ENCODE measurements at regions not wholly inside any gene's neighbourhood (a gene's known extent, or its start where the extent isn't known, plus 50 kb on each side); places are given as distances from the start of the nearest gene placed in this dataset.

DNA sequence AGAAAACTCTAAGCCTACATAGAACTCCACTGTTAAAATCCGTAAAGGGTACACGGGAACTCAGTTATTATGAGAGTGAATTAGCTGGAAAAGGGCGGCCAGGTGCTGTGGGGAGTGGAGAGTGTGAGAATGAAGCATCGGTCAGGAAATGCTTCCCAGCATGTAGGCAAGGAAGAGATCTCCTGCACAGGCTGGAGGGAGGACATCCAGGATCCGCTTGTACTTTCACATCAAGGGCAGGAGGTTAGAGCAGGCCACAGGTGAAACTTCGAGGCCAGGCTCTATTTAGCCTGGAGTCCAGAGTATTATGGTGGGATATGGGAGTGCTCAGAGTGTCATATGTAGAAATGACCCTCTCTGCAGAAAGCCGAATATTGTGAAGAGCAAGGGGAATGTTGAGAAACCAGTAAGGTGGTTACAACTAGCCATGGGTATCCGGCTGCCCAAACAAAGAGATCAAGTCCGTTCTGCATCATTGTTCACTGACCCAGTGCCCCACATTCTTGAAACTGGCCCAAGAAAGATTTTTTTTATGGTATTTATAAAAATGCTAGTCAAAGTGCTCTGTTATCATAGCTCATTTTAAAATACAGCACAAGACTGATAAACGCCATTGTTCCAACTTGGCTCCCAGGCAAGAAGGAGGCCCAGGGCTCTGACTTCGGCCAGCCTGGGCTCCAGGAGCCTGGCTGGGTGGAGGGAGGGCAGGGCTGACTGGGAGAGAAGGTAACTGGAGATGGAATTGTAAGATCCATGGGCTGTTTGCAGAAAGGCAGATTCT, 79.4 kb upstream of the HIF1A start:
- no peak for TF ChIP-seq POLR2A (IDR thresholded peaks at IDR 0.05)
- no peaks in the 10 kb centered on the region for H3K27me3 ChIP-seq
- no peak overlapping the region for H3K4me3 ChIP-seq
- no peaks in the 10 kb centered on the region for H3K36me3 ChIP-seq
- no peaks in the 10 kb centered on the region for H3K9me3 ChIP-seq
- H3K4me1 ChIP-seq: no peaks in the 10 kb centered on the region
- no peak for DNase-seq
- H3K27ac ChIP-seq: no peak overlapping the region

DNA sequence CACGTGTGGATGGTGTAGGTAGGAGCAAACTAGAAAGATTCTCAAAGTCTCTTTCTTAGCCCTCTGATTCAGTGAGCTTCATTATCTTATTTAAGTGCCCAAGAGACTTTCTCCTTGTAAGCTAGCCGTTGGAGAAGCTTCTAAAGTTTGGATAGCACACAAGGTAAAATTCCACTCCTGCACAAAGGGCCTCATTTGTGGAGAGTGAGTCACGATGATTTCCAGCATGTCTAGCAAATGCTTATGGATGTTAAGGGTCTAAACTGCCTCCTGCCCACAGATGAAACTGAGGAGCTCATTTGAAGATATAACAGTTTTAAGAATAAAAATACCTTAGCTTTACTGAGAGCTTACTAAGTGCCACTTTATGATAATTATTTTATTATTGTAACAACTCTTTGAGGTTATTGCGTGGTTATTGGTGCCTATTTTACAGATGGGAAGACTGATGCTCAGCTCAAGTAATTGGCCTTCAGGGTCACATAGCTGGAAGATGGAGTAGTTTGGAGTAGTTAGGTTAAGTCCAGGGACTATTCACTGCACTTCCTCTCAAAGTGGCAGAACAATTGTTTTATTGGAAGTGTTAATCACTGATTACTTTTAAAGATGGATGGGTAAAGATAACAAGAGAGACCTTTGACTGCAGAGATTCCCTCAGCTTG, 78.7 kb upstream of the HIF1A start:
- no peak overlapping the region for H3K27ac ChIP-seq
- TF ChIP-seq POLR2A (IDR thresholded peaks at IDR 0.05): no peak
- no peaks in the 10 kb centered on the region for H3K27me3 ChIP-seq
- H3K4me3 ChIP-seq: no peak overlapping the region
- no peaks in the 10 kb centered on the region for H3K4me1 ChIP-seq
- no peaks in the 10 kb centered on the region for H3K36me3 ChIP-seq
- H3K9me3 ChIP-seq: no peaks in the 10 kb centered on the region
- no peak for DNase-seq

DNA sequence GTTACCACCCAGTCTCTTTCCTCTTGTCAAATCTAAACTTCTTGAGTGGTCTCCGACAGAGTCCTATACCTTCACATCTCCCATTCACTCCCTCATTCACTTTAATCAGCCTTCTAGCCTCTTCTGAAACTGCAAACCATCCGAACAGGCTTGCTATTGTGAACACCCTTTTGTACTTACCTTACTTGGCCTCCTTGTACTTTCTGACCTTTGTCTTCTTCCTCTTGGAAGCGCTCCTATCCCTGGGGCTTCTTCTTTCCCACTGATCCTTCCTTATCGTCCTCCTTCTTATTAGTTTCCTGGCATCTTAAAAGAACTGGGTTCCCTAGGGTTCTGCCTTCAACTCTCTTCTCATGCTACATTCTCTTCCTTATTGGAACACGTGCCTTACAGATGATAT, 76.9 kb upstream of the HIF1A start:
- Histone ChIP-seq H3K27me3 (no peaks in the 10 kb centered on the region), H3K36me3 (no peaks in the 10 kb centered on the region), H3K9me3 (no peaks in the 10 kb centered on the region), H3K4me1 (no peaks in the 10 kb centered on the region), H3K4me3 (no peak overlapping the region), H3K27ac (no peak overlapping the region)
- no peak for DNase-seq
- no peak for TF ChIP-seq POLR2A (IDR thresholded peaks at IDR 0.05)
- TF ChIP-seq, protein P1, sequence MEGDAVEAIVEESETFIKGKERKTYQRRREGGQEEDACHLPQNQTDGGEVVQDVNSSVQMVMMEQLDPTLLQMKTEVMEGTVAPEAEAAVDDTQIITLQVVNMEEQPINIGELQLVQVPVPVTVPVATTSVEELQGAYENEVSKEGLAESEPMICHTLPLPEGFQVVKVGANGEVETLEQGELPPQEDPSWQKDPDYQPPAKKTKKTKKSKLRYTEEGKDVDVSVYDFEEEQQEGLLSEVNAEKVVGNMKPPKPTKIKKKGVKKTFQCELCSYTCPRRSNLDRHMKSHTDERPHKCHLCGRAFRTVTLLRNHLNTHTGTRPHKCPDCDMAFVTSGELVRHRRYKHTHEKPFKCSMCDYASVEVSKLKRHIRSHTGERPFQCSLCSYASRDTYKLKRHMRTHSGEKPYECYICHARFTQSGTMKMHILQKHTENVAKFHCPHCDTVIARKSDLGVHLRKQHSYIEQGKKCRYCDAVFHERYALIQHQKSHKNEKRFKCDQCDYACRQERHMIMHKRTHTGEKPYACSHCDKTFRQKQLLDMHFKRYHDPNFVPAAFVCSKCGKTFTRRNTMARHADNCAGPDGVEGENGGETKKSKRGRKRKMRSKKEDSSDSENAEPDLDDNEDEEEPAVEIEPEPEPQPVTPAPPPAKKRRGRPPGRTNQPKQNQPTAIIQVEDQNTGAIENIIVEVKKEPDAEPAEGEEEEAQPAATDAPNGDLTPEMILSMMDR (IDR thresholded peaks at IDR 0.05): no peak

DNA sequence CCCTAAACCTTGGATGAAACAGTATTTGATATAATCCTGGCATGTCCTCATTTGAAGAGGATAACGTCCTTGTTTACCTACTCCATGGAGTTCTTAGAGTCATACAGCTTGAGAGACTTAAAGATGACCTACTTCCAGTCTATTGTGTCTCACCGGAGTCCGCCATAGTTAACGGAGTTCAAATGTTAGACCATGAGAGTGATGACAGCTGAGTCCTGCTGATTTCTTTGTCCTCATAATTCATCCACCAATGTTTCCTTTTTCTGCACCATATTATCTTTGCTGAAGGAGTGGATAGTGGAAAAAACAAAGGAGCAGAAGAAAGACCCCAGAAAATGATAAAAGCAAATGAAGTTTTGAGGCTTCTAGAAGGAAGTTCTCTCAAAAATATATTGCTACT, 75.8 kb upstream of the HIF1A start:
- Histone ChIP-seq H3K4me3 (no peak overlapping the region), H3K27ac (no peak overlapping the region), H3K4me1 (no peaks in the 10 kb centered on the region), H3K9me3 (no peaks in the 10 kb centered on the region), H3K27me3 (no peaks in the 10 kb centered on the region), H3K36me3 (no peaks in the 10 kb centered on the region)
- DNase-seq: no peak
- TF ChIP-seq, protein P1 (IDR thresholded peaks at IDR 0.05): no peak
- no peak for TF ChIP-seq POLR2A (IDR thresholded peaks at IDR 0.05)

DNA sequence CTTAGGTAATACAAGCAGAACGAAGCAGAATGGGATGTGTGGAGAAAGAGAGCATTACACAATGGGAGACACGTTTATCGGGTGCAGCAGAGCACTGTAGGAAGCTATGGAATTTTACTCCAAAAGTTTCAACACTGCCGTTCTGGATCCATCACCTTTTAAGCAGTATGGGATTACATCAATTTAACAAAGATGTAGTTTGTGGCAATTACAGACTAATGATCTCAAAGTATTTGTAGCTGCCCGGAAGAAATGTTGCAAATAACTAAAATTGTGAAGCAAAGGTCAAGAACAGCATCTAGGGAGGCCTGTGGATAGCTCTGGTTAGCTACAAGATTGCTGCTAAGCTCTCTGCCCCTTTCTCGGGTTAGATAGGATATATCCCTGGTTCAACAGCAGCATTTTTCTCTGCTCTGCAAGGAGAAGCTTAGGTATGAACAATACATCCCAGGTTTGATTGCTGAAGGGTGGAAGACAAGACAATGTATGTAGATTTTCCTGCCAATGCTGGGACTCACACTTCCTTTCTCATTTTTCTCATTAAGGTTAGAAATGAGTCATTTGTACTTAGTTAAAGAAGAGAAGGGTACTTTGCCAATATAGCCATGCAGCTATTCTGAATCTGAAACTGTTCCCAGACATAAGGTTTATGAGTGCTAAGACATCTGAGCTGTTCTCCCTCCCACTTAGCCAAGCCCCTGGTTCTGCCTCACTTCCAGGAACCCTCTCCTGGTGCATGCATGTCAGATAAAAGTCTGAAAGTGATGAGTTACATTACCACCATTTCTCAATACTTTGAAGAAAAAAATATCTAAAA, 75.0 kb upstream of the HIF1A start:
- DNase-seq: no peak
- Histone ChIP-seq H3K9me3 (no peaks in the 10 kb centered on the region), H3K4me3 (no peak overlapping the region), H3K36me3 (no peaks in the 10 kb centered on the region), H3K4me1 (no peaks in the 10 kb centered on the region), H3K27me3 (no peaks in the 10 kb centered on the region), H3K27ac (peak overlapping the region in 1 of 4 donors; percentile 10)
- TF ChIP-seq, protein P1 (IDR thresholded peaks at IDR 0.05): no peak
- no peak for TF ChIP-seq POLR2A (IDR thresholded peaks at IDR 0.05)

DNA sequence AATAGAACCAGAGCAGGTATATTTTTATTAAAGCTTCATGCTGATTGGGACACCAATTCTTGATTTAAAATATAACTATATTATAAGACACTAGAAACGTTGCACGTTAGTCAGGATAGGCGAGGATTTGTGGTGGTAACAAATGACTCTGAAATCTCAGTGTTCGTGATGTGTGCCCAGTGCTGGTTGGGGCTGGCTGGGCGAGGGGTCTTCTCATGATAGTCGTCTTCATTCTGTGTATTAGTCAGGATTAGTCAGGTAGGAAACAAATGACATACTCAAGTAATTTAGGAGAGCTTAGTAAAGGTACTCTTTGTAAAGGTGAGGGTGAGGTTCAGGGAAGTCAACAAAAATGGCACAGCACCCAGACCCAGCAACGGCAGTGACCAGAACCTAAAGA, 73.9 kb upstream of the HIF1A start:
- DNase-seq: no peak
- Histone ChIP-seq H3K4me1 (no peaks in the 10 kb centered on the region), H3K36me3 (no peaks in the 10 kb centered on the region), H3K4me3 (no peak overlapping the region), H3K9me3 (no peaks in the 10 kb centered on the region), H3K27ac (no peak overlapping the region), H3K27me3 (no peaks in the 10 kb centered on the region)
- TF ChIP-seq, protein P1 (IDR thresholded peaks at IDR 0.05): no peak
- TF ChIP-seq POLR2A (IDR thresholded peaks at IDR 0.05): no peak

All from Peyer's patch (tissue), 4 donors.